ENCODE measurements at regions not wholly inside any gene's neighbourhood (a gene's known extent, or its start where the extent isn't known, plus 50 kb on each side); places are given as distances from the start of the nearest gene placed in this dataset.

DNA sequence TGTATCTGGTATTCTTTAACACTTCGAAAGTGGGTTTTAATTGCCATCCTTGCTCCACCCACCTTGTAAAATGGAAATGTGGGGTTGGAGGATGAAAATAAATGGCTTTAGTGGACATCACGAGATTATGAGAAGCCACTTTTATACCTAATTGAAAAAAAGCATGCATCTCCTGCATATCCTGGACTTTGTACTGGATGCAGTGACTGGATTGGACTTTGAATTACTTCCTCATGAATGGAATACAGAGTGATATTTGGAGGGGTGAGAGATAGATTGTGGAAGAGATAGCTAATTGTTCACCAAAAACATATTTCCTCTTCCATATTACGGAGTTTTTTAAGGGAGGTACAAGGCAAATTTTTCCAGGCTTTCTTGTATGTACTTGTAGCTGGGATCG is 813.0 kb downstream of the TENT5A start:
- TF ChIP-seq GATA2 (IDR thresholded peaks at IDR 0.05; ENCODE audit: low read depth, low read length), result no peak
- TF ChIP-seq GATA3 (IDR thresholded peaks at IDR 0.05; ENCODE audit: low read depth, low read length), result no peak
